GM19043 (cell line): ENCODE measurements at regions not wholly inside any gene's neighbourhood (a gene's known extent, or its start where the extent isn't known, plus 50 kb on each side); places are given as distances from the start of the nearest gene placed in this dataset.
"Not testable (repeated sequence)": the region's sequence is repeated elsewhere in the genome, so short reads cannot be mapped to it uniquely, and the experiment has no call there.

Source experiments
- ATAC-seq: cut with Tn5 transposase; IDR thresholded peaks from one replicate; pipeline ENCODE4 v1.9.1; 2021; ENCODE audit warnings: low read depth; ENCODE audit not compliant: unreplicated experiment

DNA sequence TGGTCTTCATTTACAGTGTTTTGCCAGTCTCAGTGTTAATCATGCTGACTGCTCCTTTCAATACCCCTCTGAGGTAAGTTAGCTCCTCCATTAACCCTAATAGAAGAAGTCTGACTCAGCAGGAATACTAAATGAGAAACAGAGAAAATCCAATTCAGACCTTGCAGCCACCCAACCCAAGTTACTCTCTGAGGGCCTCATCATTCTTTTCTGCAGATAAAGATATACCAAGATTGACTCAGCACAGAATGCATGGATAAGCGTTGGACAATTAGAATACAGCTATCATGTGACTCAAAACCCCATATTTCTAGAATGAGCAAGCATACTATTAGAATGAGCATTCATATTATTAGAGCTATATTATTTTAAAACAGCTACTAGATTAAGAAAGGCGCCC lies 389.1 kb upstream of the SGO1 start:
- ATAC-seq: no peak

GRCh38 chr3:20574746-20575145 lies 388.7 kb upstream of the SGO1 start:
- ATAC-seq: no peak

DNA sequence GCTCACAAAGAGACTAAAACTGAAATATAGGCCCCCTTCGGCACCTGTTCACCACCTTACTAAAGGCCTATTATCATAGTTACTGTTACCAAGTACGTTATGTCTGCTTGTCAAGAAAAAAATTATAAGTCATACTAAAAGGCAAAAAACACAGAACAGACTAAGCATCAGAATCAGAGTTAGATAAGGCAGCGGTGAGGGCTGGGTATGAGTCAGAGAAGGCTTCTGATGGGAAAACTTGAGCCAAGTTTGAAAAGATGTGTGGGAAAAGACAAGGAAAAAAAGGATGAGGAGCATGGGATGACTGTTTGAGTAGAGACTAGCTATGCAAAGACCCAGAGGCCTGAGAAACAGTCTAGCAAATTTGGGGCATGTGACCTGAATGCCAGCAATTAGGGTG lies 387.2 kb upstream of the SGO1 start:
- ATAC-seq: no peak

DNA sequence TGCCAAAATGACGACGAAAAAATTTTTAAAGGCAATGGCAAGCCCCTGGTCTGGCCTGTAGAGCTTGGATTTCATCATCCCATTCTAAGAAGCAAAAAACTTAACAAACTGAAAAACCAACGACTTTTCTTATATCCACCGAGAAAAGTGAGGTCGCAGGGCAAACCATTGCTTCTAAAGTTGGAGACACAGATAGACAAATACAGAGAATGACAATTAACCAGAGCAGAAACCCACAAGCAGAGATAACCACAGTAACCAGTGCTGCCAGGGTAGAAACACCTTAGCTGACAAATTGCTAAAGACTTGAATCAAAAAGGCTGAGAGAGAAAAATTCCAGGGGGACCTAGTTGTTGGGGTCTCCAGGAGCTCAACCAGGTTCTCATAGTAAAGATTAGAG lies 386.5 kb upstream of the SGO1 start:
- ATAC-seq: no peak

DNA sequence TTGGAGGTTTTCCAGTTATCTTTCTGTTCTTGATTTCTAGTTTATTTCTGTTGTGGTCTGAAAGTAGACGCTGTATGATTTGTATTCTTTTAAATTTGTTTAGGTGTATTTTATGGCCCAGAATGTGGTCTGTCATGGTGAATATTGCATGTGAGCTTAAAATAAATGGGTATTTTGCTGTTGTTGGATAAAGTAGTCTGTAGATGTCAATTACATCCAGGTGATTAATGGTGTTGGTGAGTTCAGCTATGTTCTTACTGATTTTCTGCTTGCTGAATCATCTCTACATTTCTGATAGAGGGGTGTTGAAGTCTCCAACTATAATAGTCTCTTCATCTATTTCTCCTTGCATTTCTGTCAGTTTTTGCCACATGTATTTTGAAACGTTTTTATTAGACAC lies 383.3 kb upstream of the SGO1 start:
- ATAC-seq: no peak

GRCh38 chr3:20564966-20565365 lies 379.0 kb upstream of the SGO1 start:
- no peak for ATAC-seq

DNA sequence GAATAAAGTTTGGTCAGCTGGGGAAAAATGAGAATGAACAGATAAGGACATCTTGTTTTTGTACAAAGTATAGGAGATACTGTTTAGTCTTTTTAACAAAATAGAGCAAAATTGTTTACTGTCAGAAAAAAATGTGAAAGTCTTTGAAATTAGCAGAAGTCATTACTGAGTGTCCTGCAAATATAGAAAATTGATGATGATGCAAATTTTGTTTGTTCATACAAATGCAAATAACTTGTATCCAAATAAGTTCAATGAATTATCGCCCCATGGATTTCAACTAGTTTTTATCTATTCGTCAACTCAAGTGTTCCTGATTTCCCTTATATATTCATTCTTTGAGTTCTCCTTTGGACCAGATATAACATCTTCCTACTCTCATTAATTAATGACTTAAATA lies 378.0 kb upstream of the SGO1 start:
- ATAC-seq: no peak

DNA sequence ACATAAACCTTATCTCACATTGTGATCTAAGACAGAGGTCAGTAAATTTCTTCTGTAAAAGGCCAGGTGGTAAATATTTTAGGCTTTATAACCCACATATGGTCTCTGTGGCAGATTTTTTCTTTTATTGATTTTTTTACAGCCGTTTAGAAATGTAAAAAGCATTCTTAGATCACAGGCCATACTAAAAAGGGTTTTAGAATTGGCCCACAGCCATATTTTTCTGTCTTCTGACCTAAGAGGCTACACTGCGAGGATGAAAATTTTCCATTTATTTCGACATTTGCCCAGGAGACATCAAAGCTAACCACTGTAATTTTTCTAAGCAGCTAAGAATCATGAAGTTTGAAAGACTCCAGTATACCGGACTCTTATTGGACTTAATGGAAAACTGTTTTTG lies 377.2 kb upstream of the SGO1 start:
- ATAC-seq: no peak

DNA sequence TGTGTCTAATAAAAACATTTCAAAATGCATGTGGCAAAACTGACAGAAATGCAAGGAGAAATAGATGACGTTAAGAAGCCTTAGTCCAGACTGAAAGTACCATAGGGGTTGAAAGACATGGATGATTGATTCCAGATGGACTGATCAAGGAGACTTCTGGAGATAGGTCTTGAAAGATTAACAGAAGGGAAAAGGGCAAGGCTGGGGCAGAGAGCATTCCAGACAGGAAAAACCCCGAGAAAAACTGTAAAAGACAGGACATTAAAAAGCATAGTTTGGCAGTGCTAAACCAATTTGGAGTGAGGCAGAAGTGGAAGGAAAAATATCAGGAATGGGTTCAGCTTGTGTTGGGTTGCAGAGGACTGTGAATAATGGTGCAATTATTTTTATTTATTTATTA lies 375.2 kb upstream of the SGO1 start:
- ATAC-seq: no peak

GRCh38 chr3:20560446-20560845 lies 374.4 kb upstream of the SGO1 start:
- ATAC-seq: not testable (repeated sequence)

DNA sequence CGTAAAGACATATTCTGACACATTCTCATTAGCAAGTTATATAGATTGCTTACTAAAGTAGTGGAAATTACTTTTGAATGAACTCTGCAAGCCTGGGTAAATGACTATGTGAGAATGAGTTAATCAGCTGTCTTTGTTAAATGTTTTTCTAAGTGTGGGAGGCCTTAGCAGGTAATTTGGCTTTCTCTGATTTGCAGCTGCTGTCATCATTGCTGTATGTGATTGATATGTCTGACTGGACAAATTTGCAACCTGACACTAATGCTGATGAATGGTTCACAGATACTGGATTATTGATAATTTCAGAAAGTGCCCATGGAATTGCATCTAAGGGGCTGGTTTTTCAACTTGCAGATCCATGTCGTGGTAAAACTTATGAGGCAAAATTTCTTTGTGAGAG lies 372.2 kb upstream of the SGO1 start:
- no peak for ATAC-seq

- ATAC-seq: no peak
Measured at GRCh38 chr3:20556661-20557060, 370.7 kb upstream of the SGO1 start.

DNA sequence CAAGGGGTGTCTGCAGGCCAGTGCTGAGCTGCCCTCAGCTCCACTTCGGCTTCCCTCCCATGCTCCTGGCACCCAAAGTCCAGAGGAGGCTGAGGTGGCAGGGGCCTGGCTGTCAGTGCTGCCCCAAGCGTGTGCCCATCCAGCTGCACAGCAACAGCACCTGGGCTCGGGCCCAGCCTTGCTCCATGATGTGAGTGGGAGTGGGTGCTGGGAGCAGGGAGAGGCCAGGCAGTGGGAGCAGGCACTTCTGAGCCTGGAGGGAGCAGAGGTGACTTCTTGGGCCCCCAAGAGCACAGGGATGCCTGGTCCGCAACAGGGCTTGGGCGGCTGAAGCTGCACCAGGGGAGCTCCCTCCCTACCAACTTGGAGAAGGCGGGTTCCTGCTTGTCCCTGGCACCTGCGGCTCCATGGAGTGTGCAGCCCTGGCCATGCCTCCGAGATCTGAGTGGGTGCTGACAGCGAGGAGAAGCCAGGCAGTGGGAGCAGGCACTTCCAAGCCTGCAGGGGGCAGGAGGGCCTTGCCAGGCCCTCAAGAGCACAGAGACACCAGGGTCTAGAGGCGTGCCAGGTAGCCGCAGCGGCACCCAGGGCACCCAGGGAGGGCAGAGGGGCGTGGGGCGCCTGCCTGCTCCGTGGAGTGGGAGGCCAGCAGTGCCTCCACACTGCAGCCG lies 366.7 kb upstream of the SGO1 start:
- ATAC-seq: no peak

GRCh38 chr3:20547361-20548269 lies 361.6 kb upstream of the SGO1 start:
- not testable (repeated sequence) for ATAC-seq

DNA sequence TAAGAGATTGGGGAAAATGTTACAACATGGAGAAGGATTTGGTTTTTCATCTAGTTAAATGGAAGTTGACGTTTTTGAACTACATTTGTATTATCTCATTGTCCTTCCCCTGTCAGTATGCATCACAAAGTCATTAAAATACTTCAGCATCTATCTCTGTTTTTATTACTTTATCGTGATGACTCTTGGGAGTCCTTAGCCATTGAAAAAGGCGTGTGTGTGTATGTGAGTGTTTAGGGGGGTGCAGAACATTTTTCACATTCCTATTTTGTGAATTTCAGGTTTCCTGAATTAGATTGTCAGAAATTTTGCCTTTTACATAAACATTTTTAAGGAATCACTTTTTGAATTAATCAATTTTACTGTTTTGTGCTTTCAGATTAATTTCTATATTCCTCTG lies 360.6 kb upstream of the SGO1 start:
- ATAC-seq: no peak

GRCh38 chr3:20543535-20544226 lies 357.7 kb upstream of the SGO1 start:
- no peak for ATAC-seq

DNA sequence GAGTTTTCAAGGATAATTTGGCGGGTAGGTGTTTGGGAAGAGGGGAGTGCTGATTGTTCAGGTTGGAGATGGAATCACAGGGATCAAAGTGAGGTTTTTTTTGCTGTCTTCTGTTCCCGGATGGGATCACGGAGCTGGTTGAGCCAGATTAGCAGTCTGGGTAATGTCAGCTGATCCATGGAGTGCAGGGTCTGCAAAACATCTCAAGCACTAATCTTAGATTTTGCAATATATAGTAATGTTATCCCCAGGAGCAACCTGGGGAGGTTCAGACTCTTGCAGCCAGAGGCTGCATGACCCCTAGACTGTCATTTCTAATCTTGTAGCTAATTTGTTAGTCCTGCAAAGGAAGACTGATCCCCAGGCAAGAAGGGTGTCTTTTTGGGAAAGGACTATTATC lies 354.1 kb upstream of the SGO1 start:
- ATAC-seq: no peak

DNA sequence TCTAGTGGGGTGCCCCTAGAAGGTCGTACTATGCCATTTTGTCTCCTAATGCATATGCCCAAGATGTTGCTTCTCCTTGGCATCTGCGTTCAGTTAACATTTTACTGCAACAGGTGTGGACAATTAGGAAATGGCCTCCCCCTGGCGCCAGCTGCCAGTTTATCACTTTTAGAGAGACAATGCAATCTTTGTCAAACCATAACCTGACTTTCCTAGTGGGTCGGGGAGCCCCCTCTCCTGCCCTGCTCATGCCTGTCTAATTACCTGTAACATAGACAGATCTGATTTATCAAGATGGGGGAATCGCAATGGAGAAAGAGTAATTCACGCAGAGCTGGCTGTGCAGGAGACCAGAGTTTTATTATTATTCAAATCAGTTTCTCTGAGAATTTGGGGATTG lies 353.7 kb upstream of the SGO1 start:
- no peak for ATAC-seq

DNA sequence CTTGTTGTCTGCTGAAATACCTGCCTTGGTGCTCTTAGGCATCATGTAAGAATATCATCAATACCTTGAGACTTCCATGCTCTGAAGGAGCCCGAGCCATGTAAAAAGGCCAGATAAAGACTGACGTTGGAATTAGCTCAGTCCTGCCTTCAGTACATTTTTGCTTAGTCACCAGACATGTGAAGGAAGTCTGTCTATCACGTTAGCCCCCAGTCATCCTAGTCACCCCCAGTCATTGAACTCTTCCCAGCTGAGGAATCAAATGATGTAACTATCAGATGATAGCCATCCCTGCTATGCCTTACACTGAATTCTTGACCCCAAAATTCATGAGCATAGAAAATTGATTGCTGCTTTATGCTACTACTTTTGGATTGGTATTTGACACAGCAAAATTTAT lies 351.2 kb upstream of the SGO1 start:
- ATAC-seq: no peak

DNA sequence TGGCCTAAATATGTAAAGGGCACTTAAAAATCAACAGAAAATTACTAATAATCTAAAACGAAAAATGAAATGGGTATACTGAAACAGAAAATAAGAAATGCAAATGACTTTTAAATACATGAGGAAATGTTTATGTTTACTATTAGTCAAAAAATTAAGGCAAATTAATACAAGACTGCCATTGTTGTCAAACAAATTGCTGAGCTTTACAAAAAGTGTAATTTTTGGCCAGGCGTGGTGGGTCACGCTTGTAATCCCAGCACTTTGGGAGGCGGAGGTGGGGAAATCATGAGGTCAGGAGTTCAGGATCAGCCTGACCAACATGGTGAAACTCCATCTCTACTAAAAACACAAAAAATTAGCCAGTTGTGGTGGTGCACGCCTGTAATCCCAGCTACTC lies 343.9 kb upstream of the SGO1 start:
- no peak for ATAC-seq

GRCh38 chr3:20528180-20528770 lies 342.3 kb upstream of the SGO1 start:
- ATAC-seq: no peak
